ENCODE measurements at regions not wholly inside any gene's neighbourhood (a gene's known extent, or its start where the extent isn't known, plus 50 kb on each side); places are given as distances from the start of the nearest gene placed in this dataset.

DNA sequence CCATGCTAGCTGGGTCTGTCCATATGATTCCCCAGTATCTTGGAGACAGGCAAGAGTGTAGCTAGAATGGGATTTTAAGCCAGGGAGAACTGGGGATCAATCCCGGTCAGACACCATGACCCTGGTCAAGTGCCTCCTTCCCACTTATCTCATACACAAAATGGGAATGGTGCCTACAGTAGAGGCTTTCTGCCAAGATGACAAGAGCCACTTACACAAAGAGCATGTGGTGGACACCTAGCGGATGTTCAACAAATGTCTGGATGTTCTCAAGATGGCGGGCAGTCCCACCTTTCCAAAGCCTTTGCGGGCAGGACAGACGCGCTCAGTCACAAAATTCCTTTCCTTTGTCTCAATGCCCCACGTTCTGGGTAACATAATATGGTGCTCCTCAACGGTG is 57.3 kb downstream of the MAF start:
- intact Hi-C loops (cut with micrococcal nuclease; ENCODE audit: unreplicated experiment): no loop called here
- no peaks in the 10 kb centered on the region for H3K9me3 ChIP-seq
- no peaks in the 10 kb centered on the region for H3K4me1 ChIP-seq
- no peaks in the 10 kb centered on the region for H3K4me1 Mint-ChIP-seq (ENCODE audit: low read depth, unreplicated experiment)
- H3K36me3 Mint-ChIP-seq (ENCODE audit: insufficient read depth, unreplicated experiment): no peaks in the 10 kb centered on the region
- TF ChIP-seq CTCF (IDR thresholded peaks at IDR 0.05; ENCODE audit: insufficient read depth in 1 of 2, low read depth in 1 of 2, low read length in 1 of 2, severe bottlenecking in 1 of 2, unreplicated experiment in 1 of 2): no peak
- H3K27me3 Mint-ChIP-seq (ENCODE audit: insufficient read depth, unreplicated experiment): peaks cover 18% of the 10 kb centered on the region
- no peak overlapping the region for H3K4me3 ChIP-seq (ENCODE audit: low read depth, low read length)
- no peaks in the 10 kb centered on the region for H3K9me3 Mint-ChIP-seq (ENCODE audit: unreplicated experiment)
- H3K27ac Mint-ChIP-seq (ENCODE audit: unreplicated experiment): no peak overlapping the region
- ChIA-PET POLR2A (no interaction called here), CTCF (no interaction called here)
- no TSS peak for BruUV-seq (replicated peaks)
- DNase-seq: no peak
- H3K36me3 ChIP-seq (ENCODE audit: control insufficient read depth, insufficient read depth, low read length): no peaks in the 10 kb centered on the region
- H3K4me3 Mint-ChIP-seq (ENCODE audit: unreplicated experiment): no peak overlapping the region
- no peaks in the 10 kb centered on the region; the same call in 1 of the 2 replicates for H3K27me3 ChIP-seq (replicated peaks; ENCODE audit: control insufficient read depth, insufficient read depth, low read length)

DNA sequence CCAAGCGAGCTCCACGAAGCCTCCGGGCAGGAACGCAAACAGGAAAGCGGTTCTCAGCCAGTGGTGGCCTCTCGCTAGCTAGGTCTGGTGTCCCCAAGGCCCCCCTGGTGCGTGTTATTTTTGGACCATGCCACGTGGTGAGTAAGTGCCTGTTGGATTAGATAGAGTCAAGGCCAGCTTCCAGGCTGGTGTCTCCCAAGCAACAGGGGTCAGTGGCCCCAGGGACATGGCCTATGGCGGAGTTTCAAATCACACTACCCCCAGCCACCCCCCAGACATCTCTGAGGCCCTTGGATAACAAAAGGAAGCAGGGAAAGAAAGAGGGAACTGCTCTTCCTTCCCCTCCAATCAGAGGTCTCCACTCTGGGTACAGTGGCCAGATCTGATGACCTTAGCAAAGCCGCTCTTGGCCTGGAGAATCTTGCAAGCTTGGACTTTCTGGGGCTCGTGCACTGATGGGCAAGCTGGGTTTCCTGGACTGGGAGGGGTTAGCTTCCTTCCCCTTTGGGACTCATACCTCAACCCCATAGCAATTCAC is 58.2 kb downstream of the MAF start:
- Mint-ChIP-seq H3K36me3 (ENCODE audit: insufficient read depth, unreplicated experiment) (no peaks in the 10 kb centered on the region), H3K27ac (ENCODE audit: unreplicated experiment) (no peak overlapping the region), H3K4me3 (ENCODE audit: unreplicated experiment) (no peak overlapping the region), H3K27me3 (ENCODE audit: insufficient read depth, unreplicated experiment) (peaks cover 15% of the 10 kb centered on the region), H3K4me1 (ENCODE audit: low read depth, unreplicated experiment) (no peaks in the 10 kb centered on the region), H3K9me3 (ENCODE audit: unreplicated experiment) (no peaks in the 10 kb centered on the region)
- intact Hi-C loops (cut with micrococcal nuclease; ENCODE audit: unreplicated experiment): no loop called here
- Histone ChIP-seq H3K9me3 (no peaks in the 10 kb centered on the region), H3K4me1 (no peaks in the 10 kb centered on the region), H3K27me3 (replicated peaks; ENCODE audit: control insufficient read depth, insufficient read depth, low read length) (no peaks in the 10 kb centered on the region; the same call in 1 of the 2 replicates), H3K36me3 (ENCODE audit: control insufficient read depth, insufficient read depth, low read length) (no peaks in the 10 kb centered on the region), H3K4me3 (ENCODE audit: low read depth, low read length) (no peak overlapping the region)
- no peak for DNase-seq
- CTCF ChIA-PET: no interaction called here
- POLR2A ChIA-PET: no interaction called here
- no peak for TF ChIP-seq CTCF (IDR thresholded peaks at IDR 0.05; ENCODE audit: insufficient read depth in 1 of 2, low read depth in 1 of 2, low read length in 1 of 2, severe bottlenecking in 1 of 2, unreplicated experiment in 1 of 2)
- BruUV-seq (replicated peaks): no TSS peak

DNA sequence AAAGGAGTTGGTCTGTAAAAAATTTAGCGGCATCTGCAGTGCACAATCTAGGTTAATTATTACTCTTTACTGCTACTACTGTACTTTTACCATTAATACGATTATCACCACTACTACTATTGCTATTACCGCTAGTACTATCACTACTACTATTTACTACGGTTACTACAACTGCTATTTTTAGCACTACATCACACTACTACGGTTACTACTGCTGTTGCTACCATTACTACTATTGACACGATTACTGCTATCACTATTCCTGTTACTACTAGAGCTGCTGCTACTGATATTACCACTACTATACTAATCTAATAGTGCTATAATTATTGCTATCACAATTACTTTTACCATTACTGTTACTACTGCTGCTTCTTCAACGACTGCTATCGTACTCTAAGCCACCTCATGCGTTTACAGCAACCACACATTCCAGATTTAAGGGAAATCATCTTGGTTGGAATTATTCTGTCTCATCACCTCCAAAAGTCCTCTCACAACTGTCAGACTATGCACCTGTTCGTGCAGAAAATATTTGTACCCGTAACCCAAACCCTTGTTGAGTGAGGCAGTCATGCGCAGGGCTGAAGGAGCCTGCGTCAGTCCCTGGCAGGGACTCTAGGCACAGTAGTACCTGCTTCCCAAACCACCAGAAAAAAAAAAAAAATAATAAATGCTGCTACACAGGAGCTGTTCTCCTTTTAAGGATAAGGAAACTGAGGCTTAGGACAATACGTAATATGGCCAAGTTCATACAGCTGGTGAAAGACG is 59.5 kb downstream of the MAF start:
- Histone ChIP-seq H3K9me3 (no peaks in the 10 kb centered on the region), H3K27me3 (replicated peaks; ENCODE audit: control insufficient read depth, insufficient read depth, low read length) (no peaks in the 10 kb centered on the region; the same call in 1 of the 2 replicates), H3K4me3 (ENCODE audit: low read depth, low read length) (no peak overlapping the region), H3K36me3 (ENCODE audit: control insufficient read depth, insufficient read depth, low read length) (no peaks in the 10 kb centered on the region), H3K4me1 (no peaks in the 10 kb centered on the region)
- Mint-ChIP-seq H3K9me3 (ENCODE audit: unreplicated experiment) (no peaks in the 10 kb centered on the region), H3K27me3 (ENCODE audit: insufficient read depth, unreplicated experiment) (peaks cover 11% of the 10 kb centered on the region), H3K36me3 (ENCODE audit: insufficient read depth, unreplicated experiment) (no peaks in the 10 kb centered on the region), H3K27ac (ENCODE audit: unreplicated experiment) (no peak overlapping the region), H3K4me1 (ENCODE audit: low read depth, unreplicated experiment) (no peaks in the 10 kb centered on the region), H3K4me3 (ENCODE audit: unreplicated experiment) (no peak overlapping the region)
- ChIA-PET POLR2A (no interaction called here), CTCF (no interaction called here)
- BruUV-seq (replicated peaks): no TSS peak
- TF ChIP-seq CTCF (IDR thresholded peaks at IDR 0.05; ENCODE audit: insufficient read depth in 1 of 2, low read depth in 1 of 2, low read length in 1 of 2, severe bottlenecking in 1 of 2, unreplicated experiment in 1 of 2): no peak
- intact Hi-C loops (cut with micrococcal nuclease; ENCODE audit: unreplicated experiment): no loop called here
- DNase-seq: no peak
